RKO (cell line): ENCODE measurements at regions not wholly inside any gene's neighbourhood (a gene's known extent, or its start where the extent isn't known, plus 50 kb on each side); places are given as distances from the start of the nearest gene placed in this dataset.
"Not testable (repeated sequence)": the region's sequence is repeated elsewhere in the genome, so short reads cannot be mapped to it uniquely, and the experiment has no call there.

Source experiments
- DNase-seq: peaks from one replicate; pipeline ENCODE4 v3.0.0-alpha.2; 2016; ENCODE audit warnings: low spot score

GRCh38 chr20:53891306-53891894, 179.0 kb downstream of the BCAS1 start:
- DNase-seq = no peak

GRCh38 chr20:53890443-53891305, 179.7 kb downstream of the BCAS1 start:
- DNase-seq = no peak

GRCh38 chr20:53889411-53890148, 180.8 kb downstream of the BCAS1 start:
- no peak for DNase-seq

GRCh38 chr20:53888951-53889350, 181.4 kb downstream of the BCAS1 start:
- no peak for DNase-seq

GRCh38 chr20:53888510-53888909, 181.9 kb downstream of the BCAS1 start:
- no peak for DNase-seq

- no peak for DNase-seq
Measured at GRCh38 chr20:53887973-53888372, 182.4 kb downstream of the BCAS1 start.

- no peak for DNase-seq
Measured at GRCh38 chr20:53884859-53885541, 185.4 kb downstream of the BCAS1 start.

- DNase-seq = no peak
Measured at GRCh38 chr20:53883098-53883911, 187.1 kb downstream of the BCAS1 start.

GRCh38 chr20:53882438-53882986, 187.9 kb downstream of the BCAS1 start:
- DNase-seq = not testable (repeated sequence)

GRCh38 chr20:53881362-53881761, 189.0 kb downstream of the BCAS1 start:
- no peak for DNase-seq

- no peak for DNase-seq
Measured at GRCh38 chr20:53880108-53880641, 190.2 kb downstream of the BCAS1 start.

GRCh38 chr20:53879048-53879684, 191.2 kb downstream of the BCAS1 start:
- no peak for DNase-seq

GRCh38 chr20:53878262-53879047, 191.9 kb downstream of the BCAS1 start:
- no peak for DNase-seq

GRCh38 chr20:53876956-53877355, 193.4 kb downstream of the BCAS1 start:
- DNase-seq = no peak

- no peak for DNase-seq
Measured at GRCh38 chr20:53876470-53876869, 193.9 kb downstream of the BCAS1 start.

GRCh38 chr20:53875452-53875851, 194.9 kb downstream of the BCAS1 start:
- DNase-seq = no peak

- DNase-seq = no peak
Measured at GRCh38 chr20:53874706-53875105, 195.7 kb downstream of the BCAS1 start.

GRCh38 chr20:53874104-53874503, 196.3 kb downstream of the BCAS1 start:
- DNase-seq = no peak

- no peak for DNase-seq
Measured at GRCh38 chr20:53873230-53873604, 197.2 kb downstream of the BCAS1 start.
